ENCODE measurements at regions not wholly inside any gene's neighbourhood (a gene's known extent, or its start where the extent isn't known, plus 50 kb on each side); places are given as distances from the start of the nearest gene placed in this dataset.

GRCh38 chr6:9503111-9503761, 911.6 kb downstream of the TFAP2A start:
- H3K27ac ChIP-seq (ENCODE audit: low read depth in 1 of 2, low read length in 2 of 2): no peak overlapping the region
- peaks cover 0 to 8% (median 4%) of the 10 kb centered on the region in 4 donors for H3K9me3 ChIP-seq (ENCODE audit: control insufficient read depth in 4 of 4, low read length in 3 of 4)
- H3K4me3 ChIP-seq (ENCODE audit: low read depth in 1 of 3, low read length in 3 of 3): no peak overlapping the region
- peaks cover 0 to 4% (median 0%) of the 10 kb centered on the region in 4 donors for H3K27me3 ChIP-seq (ENCODE audit: control insufficient read depth in 4 of 4, insufficient read depth in 4 of 4, low read length in 3 of 4)
- no peak for TF ChIP-seq MAX (IDR thresholded peaks at IDR 0.05)
- TF ChIP-seq REST (IDR thresholded peaks at IDR 0.05): no peak
- TF ChIP-seq HNF4A (conservative IDR thresholded peaks at IDR 0.05): no peak
- TF ChIP-seq FOXA2 (IDR thresholded peaks at IDR 0.05): no peak
- H3K36me3 ChIP-seq (ENCODE audit: control insufficient read depth in 4 of 4, insufficient read depth in 3 of 4, low read depth in 1 of 4, low read length in 3 of 4): no peaks in the 10 kb centered on the region
- H3K9ac ChIP-seq (ENCODE audit: low read depth in 1 of 2, low read length in 2 of 2): no peak overlapping the region
- no peaks in the 10 kb centered on the region for H3K4me1 ChIP-seq (ENCODE audit: control insufficient read depth in 4 of 4, insufficient read depth in 4 of 4, low read length in 3 of 4)
- no peak for DNase-seq (ENCODE audit: low spot score)
- WGBS: 65% methylated on average over 7 of the region's 7 CpGs

- Histone ChIP-seq H3K9me3 (ENCODE audit: control insufficient read depth in 4 of 4, low read length in 3 of 4) (no peaks in the 10 kb centered on the region), H3K36me3 (ENCODE audit: control insufficient read depth in 4 of 4, insufficient read depth in 3 of 4, low read depth in 1 of 4, low read length in 3 of 4) (no peaks in the 10 kb centered on the region), H3K4me1 (ENCODE audit: control insufficient read depth in 4 of 4, insufficient read depth in 4 of 4, low read length in 3 of 4) (no peaks in the 10 kb centered on the region), H3K27ac (ENCODE audit: low read depth in 1 of 2, low read length in 2 of 2) (no peak overlapping the region), H3K9ac (ENCODE audit: low read depth in 1 of 2, low read length in 2 of 2) (no peak overlapping the region), H3K27me3 (ENCODE audit: control insufficient read depth in 4 of 4, insufficient read depth in 4 of 4, low read length in 3 of 4) (no peaks in the 10 kb centered on the region), H3K4me3 (ENCODE audit: low read depth in 1 of 3, low read length in 3 of 3) (no peak overlapping the region)
- no peak for DNase-seq (ENCODE audit: low spot score)
- no peak for TF ChIP-seq ATF3 (IDR thresholded peaks at IDR 0.05)
- TF ChIP-seq MAX (IDR thresholded peaks at IDR 0.05): no peak
- no peak for TF ChIP-seq CTCF (IDR thresholded peaks at IDR 0.05; ENCODE audit: low read depth, low read length, missing input control)
- TF ChIP-seq RAD21 (IDR thresholded peaks at IDR 0.05): no peak
- no peak for TF ChIP-seq NR2F2 (IDR thresholded peaks at IDR 0.05)
- no peak for TF ChIP-seq SP1 (IDR thresholded peaks at IDR 0.05)
- 73% methylated on average over 4 of the region's 4 CpGs for WGBS
These were observed 915.2 kb downstream of the TFAP2A start for GRCh38 chr6:9499709-9500108.

GRCh38 chr6:9496837-9497236, 918.0 kb downstream of the TFAP2A start:
- Histone ChIP-seq H3K4me3 (ENCODE audit: low read depth in 1 of 3, low read length in 3 of 3) (no peak overlapping the region), H3K9me3 (ENCODE audit: control insufficient read depth in 4 of 4, low read length in 3 of 4) (no peaks in the 10 kb centered on the region), H3K27ac (ENCODE audit: low read depth in 1 of 2, low read length in 2 of 2) (no peak overlapping the region), H3K9ac (ENCODE audit: low read depth in 1 of 2, low read length in 2 of 2) (no peak overlapping the region), H3K27me3 (ENCODE audit: control insufficient read depth in 4 of 4, insufficient read depth in 4 of 4, low read length in 3 of 4) (no peaks in the 10 kb centered on the region), H3K36me3 (ENCODE audit: control insufficient read depth in 4 of 4, insufficient read depth in 3 of 4, low read depth in 1 of 4, low read length in 3 of 4) (no peaks in the 10 kb centered on the region), H3K4me1 (ENCODE audit: control insufficient read depth in 4 of 4, insufficient read depth in 4 of 4, low read length in 3 of 4) (no peaks in the 10 kb centered on the region)
- DNase-seq (ENCODE audit: low spot score): no peak
- 76% methylated on average over 6 of the region's 6 CpGs for WGBS
- TF ChIP-seq ATF3 (IDR thresholded peaks at IDR 0.05): no peak
- TF ChIP-seq JUND (IDR thresholded peaks at IDR 0.05): no peak
- TF ChIP-seq RAD21 (IDR thresholded peaks at IDR 0.05): no peak
- TF ChIP-seq SP1 (IDR thresholded peaks at IDR 0.05): no peak
- no peak for TF ChIP-seq MAX (IDR thresholded peaks at IDR 0.05)
- TF ChIP-seq ZBTB33 (IDR thresholded peaks at IDR 0.05): no peak
- no peak for TF ChIP-seq CTCF (IDR thresholded peaks at IDR 0.05; ENCODE audit: low read depth, low read length, missing input control)
- TF ChIP-seq GABPA (IDR thresholded peaks at IDR 0.05 in 1 of 2, conservative IDR thresholded peaks at IDR 0.05 in 1 of 2): no peak
- no peak for TF ChIP-seq FOXA2 (IDR thresholded peaks at IDR 0.05)
- no peak for TF ChIP-seq TAF1 (conservative IDR thresholded peaks at IDR 0.05)
- no peak for TF ChIP-seq HNF4A (conservative IDR thresholded peaks at IDR 0.05)
- no peak for TF ChIP-seq FOXA1 (IDR thresholded peaks at IDR 0.05)
- TF ChIP-seq HNF4G (IDR thresholded peaks at IDR 0.05): no peak

Data from liver (tissue), 8 donors.